NCI-H524 treated with DMSO at 0.1 percent for 48 hours (cell line): ENCODE measurements at regions not wholly inside any gene's neighbourhood (a gene's known extent, or its start where the extent isn't known, plus 50 kb on each side); places are given as distances from the start of the nearest gene placed in this dataset.
"Not testable (repeated sequence)": the region's sequence is repeated elsewhere in the genome, so short reads cannot be mapped to it uniquely, and the experiment has no call there.

Experiments used
- DNase-seq: peaks from one replicate; lab custom pipeline; 2025; lab: John Stamatoyannopoulos, UW

GRCh38 chr16:48004141-48004695 is 151.6 kb downstream of the ABCC12 start:
- no peak for DNase-seq

GRCh38 chr16:48003206-48003907 is 152.4 kb downstream of the ABCC12 start:
- DNase-seq = peak; percentile 74

- DNase-seq = peak; percentile 96
Observed at GRCh38 chr16:48001324-48001895, 154.4 kb downstream of the ABCC12 start.

- DNase-seq = no peak
Observed at GRCh38 chr16:48000622-48001021, 155.2 kb downstream of the ABCC12 start.

GRCh38 chr16:47999595-47999994 is 156.2 kb downstream of the ABCC12 start:
- no peak for DNase-seq

- no peak for DNase-seq
Observed at GRCh38 chr16:47995354-47995753, 160.4 kb downstream of the ABCC12 start.

GRCh38 chr16:47991491-47991890 is 164.3 kb downstream of the ABCC12 start:
- no peak for DNase-seq

- no peak for DNase-seq
Observed at GRCh38 chr16:47990676-47991075, 165.1 kb downstream of the ABCC12 start.

- DNase-seq = no peak
Observed at GRCh38 chr16:47987136-47987535, 168.7 kb downstream of the ABCC12 start.

GRCh38 chr16:47986031-47986430 is 169.8 kb downstream of the ABCC12 start:
- DNase-seq = no peak

- no peak for DNase-seq
Observed at GRCh38 chr16:47984669-47985068, 171.1 kb downstream of the ABCC12 start.

GRCh38 chr16:47983999-47984580 is 171.7 kb downstream of the ABCC12 start:
- no peak for DNase-seq

- no peak for DNase-seq
Observed at GRCh38 chr16:47980212-47980611, 175.6 kb downstream of the ABCC12 start.

GRCh38 chr16:47979616-47980182 is 176.1 kb downstream of the ABCC12 start:
- no peak for DNase-seq

- DNase-seq = no peak
Observed at GRCh38 chr16:47979164-47979520, 176.7 kb downstream of the ABCC12 start.

- DNase-seq = no peak
Observed at GRCh38 chr16:47978491-47979163, 177.2 kb downstream of the ABCC12 start.

GRCh38 chr16:47977802-47978201 is 178.0 kb downstream of the ABCC12 start:
- DNase-seq = no peak

GRCh38 chr16:47976636-47977210 is 179.1 kb downstream of the ABCC12 start:
- no peak for DNase-seq

GRCh38 chr16:47974971-47975370 is 180.8 kb downstream of the ABCC12 start:
- DNase-seq = not testable (repeated sequence)

- no peak for DNase-seq
Observed at GRCh38 chr16:47973552-47973951, 182.2 kb downstream of the ABCC12 start.

- DNase-seq = no peak
Observed at GRCh38 chr16:47972246-47972985, 183.4 kb downstream of the ABCC12 start.
